ENCODE measurements at regions not wholly inside any gene's neighbourhood (a gene's known extent, or its start where the extent isn't known, plus 50 kb on each side); places are given as distances from the start of the nearest gene placed in this dataset.

DNA sequence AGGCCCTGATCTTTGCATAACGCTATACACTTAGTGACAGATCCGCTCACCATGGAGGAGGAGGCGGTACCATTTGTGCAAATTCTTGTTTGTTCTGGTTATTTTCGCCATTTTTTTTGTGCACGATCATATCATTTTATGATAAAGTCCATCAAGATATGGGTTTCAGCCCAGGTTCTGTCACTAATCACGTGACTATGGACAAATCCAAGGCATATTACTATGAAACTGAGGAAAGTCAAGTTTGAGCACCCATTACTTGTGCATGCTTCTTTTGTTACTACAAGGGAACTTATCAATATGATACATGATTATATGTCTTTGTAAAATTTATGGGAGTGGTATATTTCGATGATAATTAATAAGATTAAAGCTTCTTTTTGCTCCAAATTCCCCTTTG, 829.5 kb downstream of the ROBO2 start:
- no peak for DNase-seq

DNA sequence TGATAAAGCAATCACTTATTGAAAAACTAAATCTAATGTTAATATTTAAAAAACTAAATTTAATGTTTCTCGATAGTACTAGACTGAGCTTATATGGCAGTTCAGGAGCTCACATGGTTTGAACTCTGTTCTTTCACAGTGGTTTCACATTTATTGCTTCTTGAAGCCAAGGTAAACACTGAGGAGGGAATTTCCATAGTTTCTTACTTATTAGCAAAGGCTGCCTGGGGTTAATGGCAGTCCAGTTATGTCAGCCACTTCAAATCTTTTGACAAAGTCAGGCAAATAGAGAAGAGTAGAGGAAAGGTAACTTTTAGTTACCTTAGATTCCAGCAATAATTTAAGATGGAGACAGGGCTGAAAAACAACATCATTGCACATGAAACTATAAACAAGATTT, 831.5 kb downstream of the ROBO2 start:
- no peak for DNase-seq

DNA sequence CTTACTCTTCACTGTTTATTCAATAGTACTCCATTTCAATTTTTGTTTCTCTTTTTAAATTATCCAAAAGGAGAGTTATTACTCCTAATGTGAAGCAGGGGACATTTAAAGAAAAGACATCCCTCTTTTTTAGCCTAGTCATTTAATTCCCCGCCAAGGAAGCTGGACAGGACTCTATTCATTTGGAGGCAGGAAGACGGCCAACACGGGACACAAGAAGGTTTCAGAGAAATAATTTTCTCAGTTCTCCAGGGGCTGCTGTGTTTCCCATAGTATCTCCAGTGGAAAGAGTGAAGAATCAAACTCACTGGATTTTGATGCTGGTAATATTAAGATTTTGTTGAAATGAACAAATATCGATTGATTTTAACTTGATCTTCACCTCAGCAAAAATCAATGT, 833.7 kb downstream of the ROBO2 start:
- no peak for DNase-seq

DNA sequence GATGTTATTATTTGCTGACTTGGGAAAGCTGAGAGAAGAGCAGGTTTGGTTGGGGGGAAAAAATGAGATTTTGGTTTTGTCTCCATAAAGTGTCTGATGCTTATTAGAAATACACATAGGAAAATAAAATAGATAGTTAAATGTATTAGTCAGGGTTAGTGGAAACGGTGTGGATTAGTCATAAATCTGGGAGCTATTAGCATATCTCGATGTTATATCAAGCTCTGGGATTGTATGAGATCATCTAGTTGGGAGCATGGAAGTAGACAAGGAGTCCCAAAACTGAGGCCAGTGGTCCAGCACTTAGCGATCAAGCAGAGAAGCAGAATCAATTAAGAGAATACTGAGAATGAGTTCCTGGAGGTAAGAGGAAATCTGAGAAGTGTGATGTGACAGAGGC, 845.5 kb downstream of the ROBO2 start:
- DNase-seq, result no peak

DNA sequence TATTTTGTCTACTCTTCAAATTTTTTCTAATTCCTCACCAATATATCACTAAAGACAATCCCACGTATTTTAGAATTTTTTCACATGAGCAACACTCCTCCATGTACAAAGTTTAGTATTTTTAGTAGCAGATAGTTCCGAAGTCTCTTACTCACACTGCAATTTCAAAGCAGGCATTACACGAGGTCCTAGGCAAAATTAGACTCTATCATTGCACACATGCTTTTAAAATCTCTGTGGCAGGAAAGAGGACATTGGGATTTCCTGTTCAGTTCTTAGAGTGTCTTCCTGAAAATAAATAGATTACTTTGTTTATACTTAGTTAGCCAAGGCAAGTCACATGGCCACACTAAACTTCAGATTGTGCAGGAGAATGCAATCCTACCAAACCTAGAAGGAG, 847.7 kb downstream of the ROBO2 start:
- no peak for DNase-seq

DNA sequence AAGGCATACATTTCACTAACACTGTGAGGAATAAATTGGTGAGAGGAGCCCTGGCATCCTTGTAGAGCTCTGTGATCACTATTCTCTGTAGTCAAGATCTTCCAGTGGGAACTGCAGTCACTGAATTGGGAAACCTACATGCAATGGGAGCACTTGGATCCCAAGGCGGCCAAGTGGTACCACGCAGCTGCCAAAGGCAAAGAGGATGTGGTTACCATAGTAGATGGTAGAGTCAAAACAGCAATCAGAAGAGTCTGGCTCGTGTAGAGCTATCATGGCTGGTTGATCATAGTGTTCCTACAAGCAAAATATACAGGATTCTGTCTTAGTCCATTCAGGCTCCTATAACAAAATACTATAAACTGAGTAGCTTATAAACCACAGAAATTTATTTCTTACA, 849.7 kb downstream of the ROBO2 start:
- DNase-seq, result no peak

DNA sequence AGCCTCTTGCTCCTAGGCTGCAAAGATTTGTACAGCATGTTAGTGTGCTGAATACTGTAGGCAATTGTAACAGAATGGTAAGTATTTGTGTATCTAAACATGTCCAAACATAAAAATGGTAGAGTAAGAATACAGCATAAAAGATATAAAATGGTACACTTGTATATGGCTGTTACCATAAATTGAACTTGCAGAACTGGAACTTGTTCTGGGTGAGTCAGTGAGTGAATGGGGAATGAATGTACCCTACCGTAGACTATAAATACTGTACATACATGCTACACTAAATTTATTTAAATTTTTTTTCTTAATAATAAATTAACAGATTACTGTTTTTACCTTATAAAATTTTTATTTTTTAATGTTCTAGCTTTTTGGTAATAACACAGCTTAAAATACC, 858.7 kb downstream of the ROBO2 start:
- no peak for DNase-seq

DNA sequence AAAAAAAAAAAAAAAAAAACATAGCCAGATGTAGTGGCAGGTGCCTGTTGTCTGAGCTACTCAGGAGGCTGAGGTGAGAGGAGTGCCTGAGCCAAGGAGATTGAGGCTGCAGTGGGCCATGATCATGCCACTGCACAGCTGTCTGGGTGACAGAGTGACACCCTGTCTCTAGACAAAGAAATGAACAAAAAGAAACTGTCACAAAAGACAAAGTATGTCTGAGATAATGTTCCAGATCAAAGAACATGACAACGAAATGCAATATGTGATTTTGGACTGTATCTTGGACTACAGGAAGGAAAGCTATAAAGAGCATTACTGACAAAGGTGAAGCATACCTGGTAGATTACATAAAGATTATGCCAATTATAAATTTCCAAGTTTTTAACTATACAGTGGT, 862.8 kb downstream of the ROBO2 start:
- no peak for DNase-seq

DNA sequence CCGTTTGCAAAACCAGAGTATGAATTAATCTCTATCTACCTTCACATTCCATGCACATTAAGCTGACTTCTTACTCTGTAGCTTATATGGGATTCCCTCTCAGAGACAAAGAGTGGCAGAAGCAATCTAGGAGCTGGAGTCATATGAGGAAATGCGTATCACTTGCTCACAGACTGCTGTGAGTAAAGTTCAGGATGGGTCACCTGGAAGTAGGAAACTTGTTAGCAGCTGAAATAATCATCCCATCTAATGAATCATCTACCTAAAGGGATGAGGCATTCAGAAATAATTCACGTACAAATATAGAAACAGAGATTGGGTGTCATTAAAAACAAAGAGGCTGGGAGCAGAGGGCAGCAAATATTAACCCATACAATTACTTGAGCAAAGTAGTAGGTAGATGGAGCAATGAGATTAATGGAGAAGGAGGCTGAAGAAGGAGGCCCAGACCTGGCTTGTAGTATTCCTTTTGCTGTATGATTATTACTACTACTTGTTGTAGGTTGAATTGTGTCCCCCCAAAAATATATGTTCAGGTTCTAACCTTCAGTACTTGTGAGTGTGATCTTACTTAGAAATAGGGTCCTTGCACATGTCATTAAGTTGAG, 866.3 kb downstream of the ROBO2 start:
- DNase-seq, result no peak

DNA sequence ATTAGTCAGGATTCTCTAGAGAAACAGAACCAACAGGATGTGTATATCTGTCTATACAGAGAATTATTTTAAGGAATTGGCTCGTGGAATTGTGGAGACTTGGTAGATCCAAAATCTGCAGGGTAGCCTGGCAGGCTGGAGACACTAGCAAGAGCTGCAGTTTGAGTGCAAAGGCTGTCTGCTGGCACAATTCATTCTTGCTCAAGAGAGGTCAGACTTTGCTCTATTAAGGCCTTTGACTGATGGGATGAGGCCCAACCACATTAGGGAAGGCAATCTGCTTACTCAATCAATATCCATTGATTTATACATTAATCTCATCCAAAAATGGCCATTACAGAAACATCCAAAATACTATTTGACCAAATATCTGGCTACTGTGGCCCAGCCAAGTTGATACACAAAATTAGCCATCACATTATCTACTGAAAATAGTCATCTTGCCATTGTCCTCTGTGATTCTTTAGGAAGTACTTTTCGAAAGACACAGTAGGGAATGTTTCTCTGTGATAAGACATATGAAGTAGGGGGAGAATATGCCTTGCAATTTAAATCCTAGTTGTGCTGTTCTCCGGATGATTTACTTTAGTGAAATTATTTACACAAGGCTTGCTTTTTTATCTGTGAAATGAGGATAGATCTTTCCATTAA, 873.8 kb downstream of the ROBO2 start:
- DNase-seq, result no peak

DNA sequence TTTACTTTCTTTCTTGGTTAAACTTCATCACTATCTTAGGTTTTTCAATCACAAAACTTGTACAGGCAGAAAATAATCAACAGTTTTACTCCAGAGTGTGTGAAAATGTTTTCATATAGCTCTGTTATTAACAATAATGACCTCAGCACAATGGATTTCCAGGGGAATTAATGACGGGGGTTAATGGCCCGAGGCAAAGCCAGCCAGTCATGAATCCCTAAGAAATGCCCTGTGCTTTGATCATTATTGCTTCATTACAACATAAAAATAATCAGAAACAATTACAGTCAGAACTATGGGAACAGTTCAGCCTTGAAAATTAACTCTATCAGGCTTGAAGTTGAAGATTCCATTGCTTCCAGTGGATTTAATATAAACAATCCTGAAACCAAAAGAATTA, 875.4 kb downstream of the ROBO2 start:
- no peak for DNase-seq

DNA sequence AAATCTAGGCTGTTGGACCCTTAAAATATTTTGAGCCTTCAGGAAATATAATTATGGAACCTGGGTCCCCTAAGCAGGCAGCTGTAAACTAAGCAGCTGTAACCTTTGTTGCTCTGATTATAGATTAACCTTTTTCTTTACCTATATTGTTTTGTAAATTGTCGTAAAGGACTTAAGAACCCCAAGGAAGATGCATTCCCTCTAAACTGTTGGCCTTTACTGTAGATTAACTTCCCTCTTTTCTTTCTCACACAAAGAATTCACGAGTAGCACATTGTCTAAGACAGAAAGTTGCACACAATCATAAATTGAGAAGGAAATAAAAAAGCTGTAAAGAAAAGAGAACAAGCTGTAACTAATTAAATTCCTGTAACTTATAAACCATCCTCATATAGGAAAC, 877.3 kb downstream of the ROBO2 start:
- DNase-seq, result no peak

DNA sequence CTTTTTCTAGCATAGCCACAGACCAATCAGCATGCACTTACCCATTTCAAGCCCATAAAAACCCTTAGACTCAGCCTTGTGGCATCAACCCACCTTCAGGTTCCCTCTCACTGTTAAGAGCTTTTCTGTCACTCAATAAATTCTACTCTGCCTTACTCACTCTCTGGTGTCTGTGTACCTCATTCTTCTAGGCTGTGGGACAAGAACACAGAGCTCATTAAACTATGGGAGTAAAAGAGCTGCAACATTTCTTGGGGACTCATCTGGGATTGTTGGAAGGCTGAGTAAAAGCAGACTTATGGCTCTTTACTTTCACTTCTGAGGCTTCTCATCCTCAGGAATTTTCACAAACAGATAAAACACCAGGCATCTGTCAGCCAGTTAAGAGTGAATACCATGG, 879.3 kb downstream of the ROBO2 start:
- DNase-seq, result no peak

DNA sequence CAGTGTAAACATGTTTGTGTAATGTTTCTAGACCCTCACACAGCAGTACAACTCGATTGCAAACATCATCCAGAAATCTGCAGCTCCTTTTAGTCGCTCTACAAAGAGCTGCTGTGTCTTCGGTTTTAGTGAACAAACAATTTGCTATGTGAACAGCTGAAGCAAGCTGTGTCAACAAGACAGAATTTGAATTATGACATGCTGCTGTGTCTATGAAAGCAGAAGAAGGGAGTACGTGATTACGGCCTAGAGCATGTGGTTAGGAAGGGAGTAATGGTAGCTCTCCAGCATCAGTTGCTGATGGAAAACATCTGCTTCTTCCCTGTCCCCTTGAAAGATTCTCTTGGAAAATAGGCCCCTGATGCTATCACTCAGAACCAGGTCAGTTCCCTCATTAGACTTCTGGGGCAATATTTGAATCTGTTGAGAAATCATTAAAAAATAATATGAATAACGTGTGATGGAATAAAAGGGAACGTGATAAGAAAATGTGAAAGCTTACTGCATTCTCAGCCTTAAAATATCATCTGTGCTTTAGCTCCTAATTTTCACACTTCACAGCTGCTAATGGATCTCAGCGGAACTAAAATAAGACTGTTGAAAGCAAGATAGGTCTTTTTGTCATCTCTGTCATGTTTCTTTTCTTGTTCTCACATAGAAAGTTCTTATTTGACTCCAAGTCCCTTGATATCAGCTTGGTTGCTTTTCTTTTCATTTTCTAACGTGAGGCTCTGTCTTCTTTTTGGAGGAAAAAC, 891.5 kb downstream of the ROBO2 start:
- no peak for DNase-seq

DNA sequence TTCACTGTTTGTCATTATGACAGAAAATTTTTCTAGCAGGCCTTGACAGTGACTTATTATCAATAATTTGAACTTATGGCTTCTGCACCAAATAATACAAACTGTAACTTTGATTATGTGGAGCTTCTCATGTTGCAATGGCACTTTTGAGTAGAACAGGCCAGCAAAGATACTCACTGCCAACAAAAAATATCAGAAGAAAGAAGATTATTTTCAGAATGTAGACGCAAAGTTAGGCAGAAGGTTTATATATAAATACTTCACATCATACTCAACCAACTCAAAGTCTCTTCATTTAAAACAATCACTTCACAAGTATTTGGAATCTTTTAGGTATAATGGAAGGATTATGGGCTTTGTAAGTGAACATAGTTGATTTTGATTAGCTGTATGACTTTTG, 893.0 kb downstream of the ROBO2 start:
- DNase-seq, result no peak

DNA sequence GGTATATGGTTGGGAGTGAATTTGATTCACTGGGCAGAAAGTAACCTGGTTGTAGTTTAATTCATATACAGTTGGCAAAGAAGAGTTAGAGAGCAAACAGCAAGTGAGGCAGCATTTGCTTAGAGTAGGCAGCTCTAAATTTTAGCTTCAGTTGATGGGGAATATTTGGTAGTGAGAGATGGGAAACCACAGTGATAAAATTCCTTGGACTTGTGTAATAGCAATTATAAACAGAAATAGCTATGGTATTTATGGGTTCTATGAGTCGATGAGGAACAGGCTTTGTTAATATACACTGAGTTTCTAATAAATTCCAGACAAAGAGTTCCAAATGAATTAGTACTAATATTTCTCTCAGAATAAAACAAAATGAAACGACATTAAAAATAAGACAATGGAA, 894.0 kb downstream of the ROBO2 start:
- no peak for DNase-seq

DNA sequence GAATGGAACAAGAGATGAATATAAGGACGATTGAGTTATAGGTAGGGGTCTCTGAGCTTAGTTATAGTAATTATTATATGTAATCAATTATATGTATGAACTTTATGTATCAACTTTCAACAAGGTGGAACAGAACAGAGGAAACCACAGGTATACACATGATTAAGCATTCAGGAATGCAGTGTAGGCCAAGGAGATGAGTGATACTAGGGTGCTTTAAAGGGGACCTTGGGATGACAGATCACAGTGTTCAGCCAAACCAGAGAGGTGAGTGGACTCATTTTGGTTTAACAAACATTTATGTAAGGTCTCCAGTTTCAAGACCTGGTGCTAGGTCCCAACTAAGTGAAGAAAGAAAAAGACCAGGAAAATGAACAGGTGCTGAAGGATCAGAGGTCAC, 895.5 kb downstream of the ROBO2 start:
- DNase-seq, result no peak

DNA sequence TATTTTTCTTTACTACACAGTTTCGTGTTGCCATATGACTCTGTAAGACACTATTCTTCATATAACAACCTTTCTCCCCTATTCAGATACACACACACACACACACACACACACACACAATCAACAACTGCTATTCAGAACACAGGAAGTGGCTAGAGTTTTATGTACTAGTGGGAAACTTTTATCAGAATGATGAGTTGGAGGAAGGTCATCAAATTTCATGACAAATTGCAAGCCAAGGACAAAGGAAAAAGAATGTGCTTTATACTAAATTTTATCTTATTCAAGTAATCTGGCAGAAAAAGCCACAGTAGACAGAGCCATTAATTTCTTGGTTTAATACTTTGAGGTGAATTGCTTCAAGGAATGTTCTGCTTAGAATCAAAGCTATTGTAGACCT, 899.8 kb downstream of the ROBO2 start:
- no peak for DNase-seq

DNA sequence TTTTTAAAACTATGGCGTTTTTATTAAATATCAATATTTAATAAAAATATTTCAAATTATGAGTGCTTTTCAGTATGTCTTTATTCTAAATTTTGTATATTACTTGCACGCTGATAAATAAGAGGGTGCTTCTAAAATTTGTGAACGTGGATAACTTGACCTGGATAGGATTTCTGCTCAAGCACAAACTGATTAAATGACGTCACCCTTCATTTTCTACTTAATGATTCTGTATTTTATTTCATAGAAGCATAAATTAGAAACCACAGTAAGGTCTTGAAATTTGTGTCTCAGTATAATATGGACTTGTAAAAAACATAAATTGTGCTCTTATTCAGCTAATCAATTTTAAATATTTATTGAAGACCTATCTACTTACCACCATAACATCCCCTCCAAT, 903.7 kb downstream of the ROBO2 start:
- DNase-seq, result no peak

DNA sequence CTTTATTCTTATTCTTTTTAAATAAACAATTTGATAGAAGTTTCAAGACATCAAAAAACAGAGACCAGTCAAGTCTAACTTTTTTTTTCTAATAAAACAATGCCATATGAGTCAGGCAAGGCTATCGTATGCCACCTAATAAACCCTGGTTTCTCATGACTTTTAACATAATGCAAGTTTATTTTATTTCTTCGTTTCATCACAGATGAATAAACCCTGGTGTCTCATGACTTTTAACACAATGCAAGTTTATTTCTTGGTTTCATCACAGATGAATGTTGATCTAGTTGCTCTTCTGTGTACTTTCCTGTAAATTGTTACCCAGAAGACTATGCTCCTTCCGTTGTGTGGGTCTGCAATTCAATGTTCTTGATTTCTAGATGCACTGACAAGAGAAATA, 905.4 kb downstream of the ROBO2 start:
- DNase-seq, result no peak

DNA sequence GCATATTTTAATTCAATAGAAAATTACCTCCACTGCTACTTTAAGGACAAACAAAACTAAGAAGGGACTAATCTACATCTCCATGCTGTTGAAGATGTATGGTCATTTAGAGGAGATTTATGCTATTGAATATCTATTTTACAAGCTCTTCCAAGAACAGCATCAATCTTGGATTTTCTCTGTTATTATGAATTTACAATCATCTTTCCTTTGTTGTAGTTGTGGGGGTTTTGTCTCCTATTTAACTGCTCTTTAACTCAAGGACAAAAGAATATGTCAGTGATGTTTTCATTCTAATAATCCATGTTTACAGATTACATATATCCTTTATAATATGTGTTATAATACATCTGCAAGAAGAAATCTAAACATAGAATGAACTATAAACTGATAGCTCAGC, 907.8 kb downstream of the ROBO2 start:
- DNase-seq, result no peak

DNA sequence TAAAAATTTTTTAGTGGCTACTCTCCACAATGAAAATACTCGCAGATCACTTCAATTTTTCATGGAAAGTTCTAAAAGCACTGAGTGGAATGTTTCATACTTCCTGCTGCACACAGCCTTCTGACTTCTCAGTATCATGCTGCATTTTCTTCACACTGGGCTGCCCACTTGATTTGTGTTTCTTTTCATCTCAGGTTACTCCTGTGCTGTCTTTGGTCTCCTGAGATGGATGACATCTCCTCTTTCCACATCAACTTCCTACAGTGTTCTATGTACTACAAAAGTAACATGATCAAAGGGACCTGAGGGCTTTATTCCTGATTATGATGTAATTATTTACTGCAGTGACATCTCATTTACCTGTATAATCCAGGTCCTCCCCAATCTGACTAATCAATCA, 927.7 kb downstream of the ROBO2 start:
- no peak for DNase-seq

DNA sequence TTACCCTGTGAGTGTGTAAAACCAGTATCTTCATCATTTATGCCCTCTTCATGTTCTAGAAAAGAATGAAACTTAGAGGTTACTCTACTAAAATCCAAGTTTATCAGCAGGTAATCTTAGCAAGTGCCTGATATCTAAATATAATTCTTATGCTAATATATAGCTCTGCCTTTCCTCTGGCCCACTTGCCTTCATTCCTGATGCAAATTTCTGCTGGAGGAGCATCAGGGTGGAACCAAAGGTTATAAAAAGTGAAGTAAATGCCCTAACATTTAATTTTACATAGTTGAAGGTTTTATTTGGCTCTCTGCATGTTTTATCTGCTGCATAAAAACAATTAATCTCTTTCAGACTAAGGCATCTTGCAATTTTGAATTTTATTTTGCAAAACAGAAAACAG, 936.2 kb downstream of the ROBO2 start:
- DNase-seq, result no peak

DNA sequence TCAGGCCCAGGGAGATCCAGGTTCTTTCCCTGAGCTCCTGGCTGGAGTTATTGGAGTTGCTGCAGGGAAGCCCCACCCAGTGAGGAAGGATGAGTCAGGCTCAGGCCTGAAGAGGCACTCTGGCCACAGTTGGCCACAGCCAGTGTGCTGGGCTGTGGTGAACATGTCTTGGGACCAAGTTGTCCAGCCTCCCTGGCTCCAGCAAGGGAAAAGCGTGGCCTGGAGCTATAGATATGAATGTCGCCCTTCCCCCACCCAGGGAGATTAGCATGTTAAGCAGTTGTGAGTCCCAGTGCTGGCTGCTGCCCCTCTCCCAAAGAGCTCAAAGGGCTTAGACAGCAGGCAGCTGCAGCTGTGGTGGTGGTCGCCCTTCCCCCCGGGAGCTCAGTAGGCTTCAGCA, 963.2 kb downstream of the ROBO2 start:
- no peak for DNase-seq

DNA sequence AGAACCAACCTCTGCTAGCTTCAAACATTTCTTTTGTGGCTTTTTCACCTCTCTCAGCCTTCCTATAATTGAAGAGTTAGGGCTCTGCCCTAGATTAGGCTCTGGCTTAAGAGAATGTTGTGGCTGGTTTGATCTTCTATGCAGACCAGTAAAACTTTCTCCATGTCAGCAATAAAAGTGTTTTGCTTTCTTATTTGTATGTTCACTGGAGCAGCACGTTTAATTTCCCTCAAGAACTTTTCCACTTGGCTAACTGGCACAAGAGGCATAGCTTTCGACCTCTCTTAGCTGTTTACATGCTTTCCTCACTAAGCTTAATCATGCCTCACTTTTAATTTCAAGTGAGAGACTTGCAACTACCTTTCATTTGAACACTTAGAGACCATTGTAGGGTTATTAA, 964.7 kb downstream of the ROBO2 start:
- no peak for DNase-seq
